Right atrium auricular region (tissue), 2 donors: ENCODE measurements at regions not wholly inside any gene's neighbourhood (a gene's known extent, or its start where the extent isn't known, plus 50 kb on each side); places are given as distances from the start of the nearest gene placed in this dataset.

Source experiments
- DNase-seq: peaks from one replicate; pipeline ENCODE4 v3.0.0-alpha.2; 2019; ENCODE audit warnings: low spot score
- H3K27ac ChIP-seq, 2 donors: fragments of 200-600 bp; sonication (generic); 1 replicate in 1 of 2; 2 replicates in 1 of 2; pipeline ENCODE4 v1.5.1; 2016 to 2019
- H3K27me3 ChIP-seq, 2 donors: fragments of 200-600 bp; sonication (generic); one replicate each; pipeline versions ENCODE4 v1.5.1 to v1.6.0; 2017 to 2019
- H3K36me3 ChIP-seq: fragments of 200-600 bp; sonication (generic); one replicate; pipeline ENCODE4 v1.5.1; 2016
- H3K4me1 ChIP-seq, 2 donors: fragments of 200-600 bp; sonication (generic); one replicate each; pipeline versions ENCODE4 v1.5.1 to v1.6.0; 2017 to 2019
- H3K4me3 ChIP-seq, 2 donors: fragments of 200-600 bp; sonication (generic); 1 replicate in 1 of 2; 2 replicates in 1 of 2; pipeline ENCODE4 v1.5.1; 2017 to 2019; ENCODE audit warnings: mild to moderate bottlenecking in 1 of 2, moderate library complexity in 1 of 2
- H3K9me3 ChIP-seq, 2 donors: fragments of 200-600 bp; sonication (generic); one replicate each; pipeline ENCODE4 v1.5.1; 2019
- TF ChIP-seq, protein P1 (sequence below), 2 donors: fragments of 200-600 bp; sonication (generic); IDR thresholded peaks; one replicate each; pipeline ENCODE4 v1.5.1; 2019; ENCODE audit warnings: antibody characterized with exemption in 2 of 2

DNA sequence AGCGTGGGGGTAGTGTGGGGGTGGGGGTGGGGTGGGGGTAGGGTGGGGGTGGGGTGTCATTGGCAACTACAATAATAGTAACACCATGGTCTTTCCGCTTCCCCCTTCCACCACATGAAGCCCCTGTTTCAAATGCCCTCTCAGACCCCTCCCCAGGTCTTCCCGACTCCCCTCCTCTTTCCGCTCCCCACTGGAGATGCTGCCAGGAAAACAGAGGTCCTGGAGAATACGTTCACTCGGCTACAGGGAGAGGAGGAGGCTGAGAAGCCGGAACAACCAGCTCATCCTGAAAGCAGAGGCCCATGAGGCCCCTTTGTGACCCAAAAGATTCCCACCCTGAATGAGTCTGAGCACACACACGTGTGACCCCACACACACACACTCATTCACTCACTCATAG is 75.4 kb downstream of the CPN2 start:
- no peaks in the 10 kb centered on the region for H3K9me3 ChIP-seq
- no peaks in the 10 kb centered on the region for H3K27me3 ChIP-seq
- H3K4me1 ChIP-seq = peaks cover 0 to 72% of the 10 kb centered on the region in 2 donors
- H3K36me3 ChIP-seq = no peaks in the 10 kb centered on the region
- H3K4me3 ChIP-seq = no peak overlapping the region
- TF ChIP-seq, protein P1, sequence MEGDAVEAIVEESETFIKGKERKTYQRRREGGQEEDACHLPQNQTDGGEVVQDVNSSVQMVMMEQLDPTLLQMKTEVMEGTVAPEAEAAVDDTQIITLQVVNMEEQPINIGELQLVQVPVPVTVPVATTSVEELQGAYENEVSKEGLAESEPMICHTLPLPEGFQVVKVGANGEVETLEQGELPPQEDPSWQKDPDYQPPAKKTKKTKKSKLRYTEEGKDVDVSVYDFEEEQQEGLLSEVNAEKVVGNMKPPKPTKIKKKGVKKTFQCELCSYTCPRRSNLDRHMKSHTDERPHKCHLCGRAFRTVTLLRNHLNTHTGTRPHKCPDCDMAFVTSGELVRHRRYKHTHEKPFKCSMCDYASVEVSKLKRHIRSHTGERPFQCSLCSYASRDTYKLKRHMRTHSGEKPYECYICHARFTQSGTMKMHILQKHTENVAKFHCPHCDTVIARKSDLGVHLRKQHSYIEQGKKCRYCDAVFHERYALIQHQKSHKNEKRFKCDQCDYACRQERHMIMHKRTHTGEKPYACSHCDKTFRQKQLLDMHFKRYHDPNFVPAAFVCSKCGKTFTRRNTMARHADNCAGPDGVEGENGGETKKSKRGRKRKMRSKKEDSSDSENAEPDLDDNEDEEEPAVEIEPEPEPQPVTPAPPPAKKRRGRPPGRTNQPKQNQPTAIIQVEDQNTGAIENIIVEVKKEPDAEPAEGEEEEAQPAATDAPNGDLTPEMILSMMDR (IDR thresholded peaks at IDR 0.05) = no peak
- H3K27ac ChIP-seq = peak overlapping the region in 1 of 2 donors; percentile 22
- DNase-seq = peak; percentile 51

- DNase-seq = no peak
- TF ChIP-seq, protein P1 (IDR thresholded peaks at IDR 0.05) = no peak
- H3K4me1 ChIP-seq = peaks cover 0 to 62% of the 10 kb centered on the region in 2 donors
- no peaks in the 10 kb centered on the region for H3K9me3 ChIP-seq
- H3K27me3 ChIP-seq = no peaks in the 10 kb centered on the region
- H3K27ac ChIP-seq = peak overlapping the region; percentile 66 to 74
- H3K36me3 ChIP-seq = no peaks in the 10 kb centered on the region
- H3K4me3 ChIP-seq = no peak overlapping the region
These were observed 74.4 kb downstream of the CPN2 start for GRCh38 chr3:194276768-194277103.

DNA sequence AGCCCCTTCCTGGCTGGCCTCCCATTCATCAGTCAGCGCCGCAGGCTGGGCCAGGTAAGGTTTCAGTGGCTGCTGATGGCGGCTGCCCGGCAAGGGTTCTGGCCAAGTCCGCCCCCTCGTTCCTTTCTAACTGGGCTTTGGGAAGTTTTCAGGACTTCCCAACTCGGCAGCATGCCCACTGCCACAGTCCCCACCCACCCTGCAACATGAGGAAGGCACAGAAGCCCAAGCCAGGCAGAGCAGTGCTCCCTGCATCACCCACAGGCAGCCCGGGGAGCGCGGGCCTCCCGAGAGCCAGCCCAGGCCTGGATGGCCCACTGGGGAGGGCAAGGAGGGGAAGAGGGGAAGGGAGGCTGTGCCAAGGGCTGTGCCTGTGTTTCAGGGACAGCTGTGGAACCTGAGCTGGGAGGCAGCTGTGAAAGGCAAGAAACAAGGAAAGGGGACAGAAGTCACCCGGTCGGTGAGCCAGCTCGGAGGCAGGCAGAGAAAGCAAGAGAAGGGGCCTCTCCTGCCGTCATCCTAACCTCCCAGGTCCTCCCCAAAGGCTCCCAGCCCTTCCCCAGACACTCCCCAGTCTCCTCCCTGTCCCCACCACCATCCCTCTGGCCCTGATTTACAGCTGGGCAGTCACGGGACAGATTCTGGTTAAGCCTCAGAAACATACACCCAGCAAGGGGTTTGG is 73.9 kb downstream of the CPN2 start:
- TF ChIP-seq, protein P1 (IDR thresholded peaks at IDR 0.05) = no peak
- H3K27me3 ChIP-seq = no peaks in the 10 kb centered on the region
- H3K9me3 ChIP-seq = no peaks in the 10 kb centered on the region
- H3K4me3 ChIP-seq = no peak overlapping the region
- H3K36me3 ChIP-seq = no peaks in the 10 kb centered on the region
- DNase-seq = peak; percentile 77
- peaks cover 0 to 60% of the 10 kb centered on the region in 2 donors for H3K4me1 ChIP-seq
- H3K27ac ChIP-seq = peak overlapping the region; percentile 66 to 74

DNA sequence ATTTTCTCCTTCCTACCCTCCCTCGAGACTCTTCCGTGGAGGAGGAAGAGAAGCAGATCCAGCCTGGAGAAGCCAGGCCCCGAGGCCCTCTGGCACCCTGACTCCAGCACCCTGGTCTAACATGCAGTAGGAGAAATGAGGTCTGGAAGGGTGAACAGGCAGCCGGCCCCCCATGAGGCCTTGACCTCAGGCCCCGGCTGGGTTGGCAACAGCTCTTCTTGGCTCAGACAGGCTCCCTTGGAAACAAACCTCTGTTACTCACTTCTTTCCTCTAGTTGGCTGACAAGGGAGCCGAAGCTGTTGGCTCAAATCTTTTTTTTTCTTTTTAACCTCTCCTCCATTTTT is 73.4 kb downstream of the CPN2 start:
- TF ChIP-seq, protein P1 (IDR thresholded peaks at IDR 0.05) = no peak
- no peaks in the 10 kb centered on the region for H3K27me3 ChIP-seq
- peak; percentile 74 for DNase-seq
- H3K36me3 ChIP-seq = no peaks in the 10 kb centered on the region
- H3K4me1 ChIP-seq = peaks cover 0 to 60% of the 10 kb centered on the region in 2 donors
- no peak overlapping the region for H3K4me3 ChIP-seq
- H3K27ac ChIP-seq = peak overlapping the region; percentile 66 to 74
- H3K9me3 ChIP-seq = no peaks in the 10 kb centered on the region

DNA sequence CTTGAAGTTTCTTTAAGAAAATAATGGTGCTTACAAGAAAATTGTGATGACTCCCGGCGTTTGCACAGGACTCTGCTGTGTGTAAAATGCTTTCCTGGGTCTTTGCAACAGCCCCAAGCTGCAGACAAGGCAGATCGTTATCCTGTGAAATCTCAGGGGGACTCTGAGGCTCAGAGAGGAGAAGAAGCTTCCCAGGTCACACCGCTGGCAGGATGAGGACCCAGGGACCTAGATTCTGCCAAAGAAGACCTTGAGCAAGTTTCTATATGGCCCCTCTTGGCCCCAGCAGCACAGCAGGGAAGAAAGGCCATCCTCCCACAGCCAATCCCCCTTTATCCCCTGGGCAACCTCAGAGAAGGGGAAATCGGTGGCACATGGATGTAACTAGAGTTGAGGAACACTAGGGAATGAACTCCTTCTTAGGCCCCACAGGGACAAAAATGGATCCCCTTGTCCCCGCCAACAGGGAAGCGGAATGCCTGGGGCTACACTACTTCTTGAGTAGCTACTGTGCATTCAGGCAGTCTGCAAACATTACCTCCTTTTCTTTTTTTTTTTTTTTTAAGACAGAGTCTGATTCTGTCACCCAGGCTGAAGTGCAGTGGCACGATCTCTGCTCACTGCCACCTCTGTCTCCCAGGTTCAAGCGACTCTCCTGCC is 72.8 kb downstream of the CPN2 start:
- Histone ChIP-seq H3K27ac (peak overlapping the region; percentile 42 to 66), H3K4me1 (peaks cover 0 to 60% of the 10 kb centered on the region in 2 donors), H3K27me3 (no peaks in the 10 kb centered on the region), H3K4me3 (no peak overlapping the region), H3K9me3 (no peaks in the 10 kb centered on the region), H3K36me3 (no peaks in the 10 kb centered on the region)
- peak; percentile 50 for DNase-seq
- TF ChIP-seq, protein P1 (IDR thresholded peaks at IDR 0.05) = no peak
